Vagina (tissue), 2 donors: ENCODE measurements at regions not wholly inside any gene's neighbourhood (a gene's known extent, or its start where the extent isn't known, plus 50 kb on each side); places are given as distances from the start of the nearest gene placed in this dataset.
A peak's percentile ranks its signal among the peaks of the same experiment; 100 is the strongest.

Experiments
- DNase-seq, 2 donors: peaks; one replicate each; pipeline ENCODE4 v3.0.0-alpha.2; 2017; ENCODE audit errors: extremely low spot score in 2 of 2
- H3K27ac ChIP-seq: fragments of 200-600 bp; sonication (generic); one replicate; pipeline ENCODE4 v1.5.1; 2019
- H3K27me3 ChIP-seq: fragments of 200-600 bp; sonication (generic); one replicate; pipeline ENCODE4 v1.5.1; 2019
- H3K36me3 ChIP-seq, 2 donors: fragments of 200-600 bp; sonication (generic); one replicate each; pipeline ENCODE4 v1.5.1; 2017 to 2019
- H3K4me1 ChIP-seq: fragments of 200-600 bp; sonication (generic); one replicate; pipeline ENCODE4 v1.5.1; 2019
- H3K4me3 ChIP-seq, 2 donors: fragments of 200-600 bp; sonication (generic); 1 replicate in 1 of 2; 2 replicates in 1 of 2; pipeline ENCODE4 v1.5.1; 2016 to 2019
- H3K9me3 ChIP-seq: fragments of 200-600 bp; sonication (generic); one replicate; pipeline ENCODE4 v1.5.1; 2019
- CTCF ChIP-seq, 3 experiments: fragments of 450-650 bp in 2 of 3; fragments of 200-600 bp in 1 of 3; sonication (generic) in 1 of 3; IDR thresholded peaks; one replicate each; pipeline ENCODE4 v1.5.1; 2017 to 2019; ENCODE audit warnings: antibody characterized with exemption in 3 of 3, mild to moderate bottlenecking in 2 of 3, moderate library complexity in 2 of 3
- POLR2A ChIP-seq, 2 donors: fragments of 450-650 bp; IDR thresholded peaks; one replicate each; pipeline ENCODE4 v1.6.1; 2017; ENCODE audit warnings: antibody characterized with exemption in 2 of 2, mild to moderate bottlenecking in 2 of 2, moderate library complexity in 2 of 2
- POLR2AphosphoS5 ChIP-seq, 2 donors: sonication (generic); formaldehyde crosslinking; IDR thresholded peaks; one replicate each; pipeline ENCODE4 v1.9.0; 2017; ENCODE audit warnings: antibody characterized with exemption in 2 of 2, mild to moderate bottlenecking in 2 of 2, low read depth in 1 of 2; ENCODE audit not compliant: insufficient read depth in 1 of 2
- intact Hi-C: fragments of 100-400 bp; cut with DNase I; formaldehyde crosslinking; loops from one replicate; pipeline ENCODE4 v1.15.1; 2023

- Histone ChIP-seq H3K36me3 (no peaks in the 10 kb centered on the region), H3K27me3 (no peaks in the 10 kb centered on the region), H3K9me3 (no peaks in the 10 kb centered on the region), H3K27ac (no peak overlapping the region), H3K4me3 (no peak overlapping the region), H3K4me1 (peaks cover 46% of the 10 kb centered on the region)
- intact Hi-C loops, result no loop called here
- DNase-seq, result no peak
- no peak for TF ChIP-seq CTCF (IDR thresholded peaks at IDR 0.05)
These were observed 114.4 kb downstream of the ZFP36L2 start for GRCh38 chr2:43111788-43112554.

DNA sequence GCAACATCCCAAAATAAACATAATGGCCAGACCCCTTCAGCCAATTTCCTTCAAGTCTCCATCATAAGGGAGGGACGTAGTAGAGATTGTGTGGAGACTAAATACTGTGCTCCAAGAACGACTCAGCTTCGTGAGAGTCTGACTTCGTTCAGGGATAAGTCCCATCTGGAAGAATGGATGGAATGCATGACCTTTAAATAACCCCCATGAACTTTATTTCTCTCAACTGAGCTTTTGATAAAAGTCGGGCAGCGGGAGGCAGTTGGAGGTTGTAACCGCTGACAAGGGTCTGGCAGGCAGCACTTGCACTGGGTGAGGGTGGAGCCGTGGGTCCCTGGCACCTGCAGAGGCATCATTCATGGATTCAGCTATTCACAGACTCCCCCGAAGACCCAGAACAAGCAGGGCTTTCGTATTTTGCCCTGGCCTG, 115.9 kb downstream of the ZFP36L2 start:
- H3K9me3 ChIP-seq, result no peaks in the 10 kb centered on the region
- intact Hi-C loops, result no loop called here
- H3K4me1 ChIP-seq, result peaks cover 58% of the 10 kb centered on the region
- DNase-seq, result no peak
- H3K27ac ChIP-seq, result peak overlapping the region; percentile 45
- TF ChIP-seq POLR2AphosphoS5 (IDR thresholded peaks at IDR 0.05; ENCODE audit: insufficient read depth in 1 of 2, low read depth in 1 of 2), result peak in 1 of 2 donors; percentile 30
- TF ChIP-seq POLR2A (IDR thresholded peaks at IDR 0.05), result no peak
- no peak overlapping the region for H3K4me3 ChIP-seq
- no peaks in the 10 kb centered on the region for H3K27me3 ChIP-seq
- no peaks in the 10 kb centered on the region for H3K36me3 ChIP-seq

DNA sequence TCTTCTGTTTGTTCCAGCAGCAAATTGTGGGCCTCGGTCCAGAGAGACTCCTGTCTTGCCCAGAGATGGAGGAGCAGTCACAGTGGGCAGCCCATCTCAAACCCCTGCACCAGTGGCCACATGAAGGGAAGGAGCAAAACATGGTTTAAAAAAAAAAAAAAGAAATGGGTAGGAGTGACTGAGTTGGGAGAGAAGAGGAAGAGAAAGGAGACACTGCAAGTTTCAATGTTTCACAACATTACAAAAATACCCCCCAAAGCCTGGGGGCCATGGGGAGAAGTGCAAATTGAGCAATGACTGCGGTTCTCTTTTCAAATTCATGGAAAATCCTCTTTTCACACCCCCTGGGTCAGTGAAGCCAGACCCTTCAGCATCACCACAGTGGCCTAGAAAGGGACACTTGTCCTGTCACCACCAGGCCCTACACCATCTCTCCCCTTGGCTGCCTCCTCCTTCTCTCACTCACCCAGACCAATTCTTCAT, 117.1 kb downstream of the ZFP36L2 start:
- no peaks in the 10 kb centered on the region for H3K27me3 ChIP-seq
- peak overlapping the region; percentile 45 for H3K27ac ChIP-seq
- no peak overlapping the region for H3K4me3 ChIP-seq
- no peak for DNase-seq
- no peaks in the 10 kb centered on the region for H3K36me3 ChIP-seq
- H3K9me3 ChIP-seq, result no peaks in the 10 kb centered on the region
- intact Hi-C loops, result no loop called here
- peaks cover 62% of the 10 kb centered on the region for H3K4me1 ChIP-seq
- no peak for TF ChIP-seq POLR2A (IDR thresholded peaks at IDR 0.05)
- TF ChIP-seq CTCF (IDR thresholded peaks at IDR 0.05), result no peak
- TF ChIP-seq POLR2AphosphoS5 (IDR thresholded peaks at IDR 0.05; ENCODE audit: insufficient read depth in 1 of 2, low read depth in 1 of 2), result no peak

DNA sequence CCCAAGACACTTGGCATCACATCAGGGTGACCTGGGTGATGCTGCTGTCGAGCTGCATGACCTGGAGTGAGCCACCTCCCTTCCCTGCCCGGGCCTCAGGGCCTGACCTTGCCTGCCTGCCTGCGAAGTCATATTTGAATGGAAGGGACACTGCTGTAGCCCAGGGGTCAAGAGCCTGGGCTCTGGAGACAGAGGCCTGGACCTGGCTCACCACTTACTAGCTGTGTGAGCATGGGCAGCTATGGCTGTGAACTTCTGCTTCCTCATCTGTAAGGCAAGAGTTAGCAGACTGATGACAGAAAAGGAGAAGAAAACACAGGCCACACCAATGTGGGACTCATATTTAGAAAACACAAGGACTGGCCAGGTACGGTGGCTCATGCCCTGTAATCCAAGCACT, 118.7 kb downstream of the ZFP36L2 start:
- DNase-seq, result no peak
- Histone ChIP-seq H3K36me3 (no peaks in the 10 kb centered on the region), H3K27me3 (no peaks in the 10 kb centered on the region), H3K4me1 (peaks cover 58% of the 10 kb centered on the region), H3K4me3 (no peak overlapping the region), H3K27ac (peak overlapping the region; percentile 0), H3K9me3 (no peaks in the 10 kb centered on the region)
- intact Hi-C loops, result no loop called here
- TF ChIP-seq POLR2A (IDR thresholded peaks at IDR 0.05) (no peak), CTCF (IDR thresholded peaks at IDR 0.05) (no peak), POLR2AphosphoS5 (IDR thresholded peaks at IDR 0.05; ENCODE audit: insufficient read depth in 1 of 2, low read depth in 1 of 2) (no peak)

DNA sequence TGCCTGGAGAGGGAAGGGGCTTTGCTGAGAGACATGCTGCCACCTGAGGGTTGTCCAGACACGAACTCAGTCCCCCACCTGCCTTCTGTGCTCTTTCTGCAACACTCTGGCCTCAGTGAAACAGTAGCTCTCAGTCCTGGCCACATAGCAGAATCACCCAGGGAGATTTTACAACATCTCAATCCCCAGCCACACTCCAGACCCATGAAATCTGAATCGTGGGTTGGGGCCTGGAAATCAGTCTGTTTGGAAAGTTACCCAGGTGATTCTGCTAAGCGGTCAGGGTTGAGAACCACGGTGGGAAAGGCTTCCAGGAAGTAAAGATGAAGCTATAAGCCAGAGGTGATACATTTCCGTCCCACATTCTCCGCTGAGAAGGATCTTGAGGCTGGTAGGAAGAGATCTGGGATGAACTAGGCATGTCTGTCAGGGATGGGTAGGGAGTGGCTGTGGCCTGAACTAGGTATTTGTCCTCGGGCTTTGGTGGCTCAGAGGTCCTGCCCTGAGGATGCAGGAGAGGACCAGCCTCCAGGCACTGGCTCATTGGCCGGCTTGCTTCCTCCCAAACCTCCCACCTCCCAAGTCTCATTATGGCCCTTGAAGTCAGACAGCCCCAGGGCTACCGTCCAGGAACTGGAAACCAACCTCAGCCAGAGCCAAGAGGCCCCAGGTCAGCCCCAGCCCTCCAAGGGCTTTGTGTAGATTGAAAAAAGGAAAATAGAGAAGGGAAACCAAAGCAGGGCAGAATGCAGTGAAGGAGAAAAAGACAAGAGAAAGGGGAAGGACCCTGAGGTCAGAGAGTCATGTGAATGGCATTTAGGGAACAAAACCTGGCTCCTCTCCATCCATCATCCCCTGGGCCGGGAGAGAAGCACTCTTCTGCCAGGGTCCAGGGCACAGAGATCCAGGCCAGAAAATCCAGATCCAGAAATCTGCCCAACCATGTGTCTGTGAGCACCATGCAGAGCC, 119.6 kb downstream of the ZFP36L2 start:
- intact Hi-C loops, result no loop called here
- no peak for DNase-seq
- no peaks in the 10 kb centered on the region for H3K36me3 ChIP-seq
- H3K4me3 ChIP-seq, result no peak overlapping the region
- peak overlapping the region; percentile 82 for H3K27ac ChIP-seq
- peaks cover 66% of the 10 kb centered on the region for H3K4me1 ChIP-seq
- TF ChIP-seq POLR2A (IDR thresholded peaks at IDR 0.05) (no peak), CTCF (IDR thresholded peaks at IDR 0.05) (no peak), POLR2AphosphoS5 (IDR thresholded peaks at IDR 0.05; ENCODE audit: insufficient read depth in 1 of 2, low read depth in 1 of 2) (no peak)
- H3K9me3 ChIP-seq, result no peaks in the 10 kb centered on the region
- no peaks in the 10 kb centered on the region for H3K27me3 ChIP-seq
